ENCODE measurements at regions not wholly inside any gene's neighbourhood (a gene's known extent, or its start where the extent isn't known, plus 50 kb on each side); places are given as distances from the start of the nearest gene placed in this dataset.

GRCh38 chr3:45312836-45313493 is 75.4 kb upstream of the LARS2 start:
- Histone ChIP-seq H3K27me3 (no peaks in the 10 kb centered on the region), H3K27ac (no peak overlapping the region), H3K4me1 (no peaks in the 10 kb centered on the region), H3K4me3 (no peak overlapping the region), H3K36me3 (no peaks in the 10 kb centered on the region), H3K9me3 (no peaks in the 10 kb centered on the region)
- no peak for FAIRE-seq
- DNase-seq = no peak
- intact Hi-C loops (cut with DNase I) = no loop called here
- no peak for TF ChIP-seq CTCF (IDR thresholded peaks at IDR 0.05)
- ATAC-seq = no peak
- WGBS, 2 donors = 14 to 20% methylated on average over 7 of the region's 7 CpGs

- Histone ChIP-seq H3K36me3 (no peaks in the 10 kb centered on the region), H3K27me3 (no peaks in the 10 kb centered on the region), H3K9me3 (no peaks in the 10 kb centered on the region), H3K27ac (no peak overlapping the region), H3K4me1 (no peaks in the 10 kb centered on the region), H3K4me3 (no peak overlapping the region)
- FAIRE-seq (no peak), ATAC-seq (no peak), DNase-seq (no peak)
- no peak for TF ChIP-seq CTCF (IDR thresholded peaks at IDR 0.05)
- 38 to 50% methylated on average over 8 of the region's 8 CpGs for WGBS, 2 donors
- intact Hi-C loops (cut with DNase I) = no loop called here
Measured at GRCh38 chr3:45313743-45314403, 74.5 kb upstream of the LARS2 start.

GRCh38 chr3:45317710-45318109 is 70.7 kb upstream of the LARS2 start:
- Histone ChIP-seq H3K36me3 (no peaks in the 10 kb centered on the region), H3K4me3 (no peak overlapping the region), H3K27me3 (no peaks in the 10 kb centered on the region), H3K4me1 (no peaks in the 10 kb centered on the region), H3K9me3 (no peaks in the 10 kb centered on the region), H3K27ac (no peak overlapping the region)
- 64 to 77% methylated on average over 6 of the region's 6 CpGs for WGBS, 2 donors
- no peak for TF ChIP-seq CTCF (IDR thresholded peaks at IDR 0.05)
- DNase-seq = no peak
- ATAC-seq = no peak
- intact Hi-C loops (cut with DNase I) = no loop called here
- no peak for FAIRE-seq

- Histone ChIP-seq H3K4me1 (no peaks in the 10 kb centered on the region), H3K36me3 (no peaks in the 10 kb centered on the region), H3K27ac (no peak overlapping the region), H3K4me3 (no peak overlapping the region), H3K27me3 (no peaks in the 10 kb centered on the region), H3K9me3 (no peaks in the 10 kb centered on the region)
- 73 to 78% methylated on average over 2 of the region's 2 CpGs for WGBS, 2 donors
- intact Hi-C loops (cut with DNase I) = no loop called here
- no peak for FAIRE-seq
- TF ChIP-seq CTCF (IDR thresholded peaks at IDR 0.05) = no peak
- no peak for DNase-seq
- no peak for ATAC-seq
Measured at GRCh38 chr3:45318689-45319088, 69.7 kb upstream of the LARS2 start.
